Panc1 (cell line): ENCODE measurements at regions not wholly inside any gene's neighbourhood (a gene's known extent, or its start where the extent isn't known, plus 50 kb on each side); places are given as distances from the start of the nearest gene placed in this dataset.

Experiments
- ATAC-seq: fragments of 200-7000 bp; cut with Tn5 transposase; 2 replicates; pipeline ENCODE4 v1.9.1; 2020; ENCODE audit warnings: mild to moderate bottlenecking, moderate library complexity
- BruUV-seq: library from RNA; stranded (reverse); fragments of 400-500 nt; replicated peaks from 2 replicates; lab custom pipeline; 2021; lab: Mats Ljungman, UMichigan
- CTCF ChIA-PET: fragments of 300-600 bp; sonication (Branson Sonifier 250); formaldehyde crosslinking; loops from one replicate; lab custom pipeline; 2022; ENCODE audit warnings: antibody characterized with exemption; lab: Charles Lee
- POLR2A ChIA-PET: fragments of 300-600 bp; sonication (Branson Sonifier 250); formaldehyde crosslinking; loops from one replicate; lab custom pipeline; 2022; ENCODE audit warnings: antibody characterized with exemption; lab: Charles Lee
- DNase-seq: peaks from one replicate; pipeline ENCODE4 v3.0.0-alpha.2; 2010; ENCODE audit warnings: low read depth, low spot score
- H3K27ac ChIP-seq: 2 replicates; pipeline ENCODE4 v1.5.1; 2011; ENCODE audit warnings: mild to moderate bottlenecking, low read length, inconsistent platforms
- H3K27me3 ChIP-seq: fragments of 200-500 bp; sonication (Bioruptor generic); 2 replicates; pipeline ENCODE4 v1.6.0; 2014; ENCODE audit warnings: low read length, inconsistent platforms; ENCODE audit not compliant: control insufficient read depth, insufficient read depth
- H3K36me3 ChIP-seq: fragments of 200-500 bp; sonication (Bioruptor generic); 2 replicates; pipeline ENCODE4 v1.5.1; 2014; ENCODE audit warnings: inconsistent platforms, mild to moderate bottlenecking, low read length, moderate library complexity; ENCODE audit not compliant: control insufficient read depth, insufficient read depth
- H3K4me1 ChIP-seq: 2 replicates; pipeline ENCODE4 v1.5.1; 2011; ENCODE audit warnings: inconsistent platforms, mild to moderate bottlenecking, low read length, moderate library complexity; ENCODE audit not compliant: control insufficient read depth, insufficient read depth
- H3K4me3 ChIP-seq, 2 experiments: 2 replicates each; pipeline ENCODE4 v1.5.1; 2011 to 2012; ENCODE audit warnings: low read depth in 2 of 2, low read length in 2 of 2, mild to moderate bottlenecking in 2 of 2, inconsistent platforms in 1 of 2, moderate library complexity in 1 of 2
- H3K9me3 ChIP-seq: fragments of 200-500 bp; sonication (Bioruptor generic); 2 replicates; pipeline ENCODE4 v1.5.1; 2014; ENCODE audit warnings: low read depth, mild to moderate bottlenecking, inconsistent platforms, low read length, moderate library complexity; ENCODE audit not compliant: control insufficient read depth, insufficient read depth
- POLR2AphosphoS5 ChIP-seq: IDR thresholded peaks from 2 replicates; pipeline ENCODE4 v1.6.1; 2012; ENCODE audit warnings: mild to moderate bottlenecking, low read depth, low read length, moderate library complexity
- SIN3A ChIP-seq: IDR thresholded peaks from 2 replicates; pipeline ENCODE4 v1.6.1; 2012; ENCODE audit warnings: low read depth, mild to moderate bottlenecking, low read length, moderate library complexity, borderline replicate concordance; ENCODE audit not compliant: insufficient read depth
- TCF7L2 ChIP-seq: IDR thresholded peaks from 2 replicates; pipeline ENCODE4 v1.6.1; 2011; ENCODE audit warnings: mild to moderate bottlenecking, low read depth, low read length, inconsistent platforms
- in situ Hi-C: cut with HindIII; loops from 2 replicates; pipeline ENCODE4 v1.10.0; 2016; ENCODE audit warnings: low sequenced_read_pairs, low pct_unique_long_range_greater_than_20kb
- intact Hi-C: fragments of 100-400 bp; cut with micrococcal nuclease; formaldehyde crosslinking; loops from one replicate; pipeline ENCODE4 v1.10.0; 2022; ENCODE audit not compliant: unreplicated experiment
- TF ChIP-seq, protein P1 (sequence below): fragments of 450-650 bp; IDR thresholded peaks from 2 replicates; pipeline ENCODE4 v1.5.1; 2017; ENCODE audit warnings: mild to moderate bottlenecking
- TF ChIP-seq, protein P2 (sequence below), 2 experiments: IDR thresholded peaks; 2 replicates each; pipeline ENCODE4 v1.6.1; 2011 to 2012; ENCODE audit warnings: low read depth in 2 of 2, control low read depth in 1 of 2, low read length in 1 of 2, mild to moderate bottlenecking in 1 of 2, moderate library complexity in 1 of 2; ENCODE audit not compliant: insufficient read depth in 1 of 2

DNA sequence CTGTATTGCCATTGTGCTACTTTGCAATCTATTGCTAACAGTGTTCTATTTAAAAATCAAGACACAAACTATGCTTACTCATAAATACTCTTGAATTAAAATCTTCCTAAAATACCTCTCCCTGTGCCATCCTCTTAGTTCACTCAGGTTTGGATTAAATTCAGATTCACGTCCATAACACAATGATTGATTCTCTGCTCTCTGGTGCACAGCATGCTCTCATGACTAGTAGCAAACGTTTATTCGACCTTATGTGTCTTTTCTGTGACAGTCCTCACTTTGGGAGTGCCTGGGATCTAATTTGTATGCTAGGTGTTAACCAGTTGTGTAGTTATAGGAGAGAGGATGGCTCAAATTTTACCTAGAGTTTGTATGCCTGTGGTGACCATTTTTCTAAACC, 270.4 kb upstream of the FKBP1C start:
- H3K4me1 ChIP-seq: no peaks in the 10 kb centered on the region
- BruUV-seq: no TSS peak
- H3K4me3 ChIP-seq: no peak overlapping the region
- DNase-seq (no peak), ATAC-seq (no peak)
- H3K27ac ChIP-seq: no peak overlapping the region
- POLR2A ChIA-PET: no interaction called here
- no peaks in the 10 kb centered on the region for H3K27me3 ChIP-seq
- TF ChIP-seq POLR2AphosphoS5 (no peak), TCF7L2 (no peak), SIN3A (no peak)
- TF ChIP-seq, protein P1, sequence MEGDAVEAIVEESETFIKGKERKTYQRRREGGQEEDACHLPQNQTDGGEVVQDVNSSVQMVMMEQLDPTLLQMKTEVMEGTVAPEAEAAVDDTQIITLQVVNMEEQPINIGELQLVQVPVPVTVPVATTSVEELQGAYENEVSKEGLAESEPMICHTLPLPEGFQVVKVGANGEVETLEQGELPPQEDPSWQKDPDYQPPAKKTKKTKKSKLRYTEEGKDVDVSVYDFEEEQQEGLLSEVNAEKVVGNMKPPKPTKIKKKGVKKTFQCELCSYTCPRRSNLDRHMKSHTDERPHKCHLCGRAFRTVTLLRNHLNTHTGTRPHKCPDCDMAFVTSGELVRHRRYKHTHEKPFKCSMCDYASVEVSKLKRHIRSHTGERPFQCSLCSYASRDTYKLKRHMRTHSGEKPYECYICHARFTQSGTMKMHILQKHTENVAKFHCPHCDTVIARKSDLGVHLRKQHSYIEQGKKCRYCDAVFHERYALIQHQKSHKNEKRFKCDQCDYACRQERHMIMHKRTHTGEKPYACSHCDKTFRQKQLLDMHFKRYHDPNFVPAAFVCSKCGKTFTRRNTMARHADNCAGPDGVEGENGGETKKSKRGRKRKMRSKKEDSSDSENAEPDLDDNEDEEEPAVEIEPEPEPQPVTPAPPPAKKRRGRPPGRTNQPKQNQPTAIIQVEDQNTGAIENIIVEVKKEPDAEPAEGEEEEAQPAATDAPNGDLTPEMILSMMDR: no peak
- TF ChIP-seq, protein P2, sequence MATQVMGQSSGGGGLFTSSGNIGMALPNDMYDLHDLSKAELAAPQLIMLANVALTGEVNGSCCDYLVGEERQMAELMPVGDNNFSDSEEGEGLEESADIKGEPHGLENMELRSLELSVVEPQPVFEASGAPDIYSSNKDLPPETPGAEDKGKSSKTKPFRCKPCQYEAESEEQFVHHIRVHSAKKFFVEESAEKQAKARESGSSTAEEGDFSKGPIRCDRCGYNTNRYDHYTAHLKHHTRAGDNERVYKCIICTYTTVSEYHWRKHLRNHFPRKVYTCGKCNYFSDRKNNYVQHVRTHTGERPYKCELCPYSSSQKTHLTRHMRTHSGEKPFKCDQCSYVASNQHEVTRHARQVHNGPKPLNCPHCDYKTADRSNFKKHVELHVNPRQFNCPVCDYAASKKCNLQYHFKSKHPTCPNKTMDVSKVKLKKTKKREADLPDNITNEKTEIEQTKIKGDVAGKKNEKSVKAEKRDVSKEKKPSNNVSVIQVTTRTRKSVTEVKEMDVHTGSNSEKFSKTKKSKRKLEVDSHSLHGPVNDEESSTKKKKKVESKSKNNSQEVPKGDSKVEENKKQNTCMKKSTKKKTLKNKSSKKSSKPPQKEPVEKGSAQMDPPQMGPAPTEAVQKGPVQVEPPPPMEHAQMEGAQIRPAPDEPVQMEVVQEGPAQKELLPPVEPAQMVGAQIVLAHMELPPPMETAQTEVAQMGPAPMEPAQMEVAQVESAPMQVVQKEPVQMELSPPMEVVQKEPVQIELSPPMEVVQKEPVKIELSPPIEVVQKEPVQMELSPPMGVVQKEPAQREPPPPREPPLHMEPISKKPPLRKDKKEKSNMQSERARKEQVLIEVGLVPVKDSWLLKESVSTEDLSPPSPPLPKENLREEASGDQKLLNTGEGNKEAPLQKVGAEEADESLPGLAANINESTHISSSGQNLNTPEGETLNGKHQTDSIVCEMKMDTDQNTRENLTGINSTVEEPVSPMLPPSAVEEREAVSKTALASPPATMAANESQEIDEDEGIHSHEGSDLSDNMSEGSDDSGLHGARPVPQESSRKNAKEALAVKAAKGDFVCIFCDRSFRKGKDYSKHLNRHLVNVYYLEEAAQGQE (IDR thresholded peaks at IDR 0.05; ENCODE audit: insufficient read depth in 1 of 2, low read depth in 2 of 2, low read length in 1 of 2): no peak
- in situ Hi-C loops (no loop called here), intact Hi-C loops (no loop called here)
- no peaks in the 10 kb centered on the region for H3K36me3 ChIP-seq
- 0 out of 2 replicates have a peak, but pooled peaks cover 5% of the 10 kb centered on the region for H3K9me3 ChIP-seq
- CTCF ChIA-PET: no interaction called here

DNA sequence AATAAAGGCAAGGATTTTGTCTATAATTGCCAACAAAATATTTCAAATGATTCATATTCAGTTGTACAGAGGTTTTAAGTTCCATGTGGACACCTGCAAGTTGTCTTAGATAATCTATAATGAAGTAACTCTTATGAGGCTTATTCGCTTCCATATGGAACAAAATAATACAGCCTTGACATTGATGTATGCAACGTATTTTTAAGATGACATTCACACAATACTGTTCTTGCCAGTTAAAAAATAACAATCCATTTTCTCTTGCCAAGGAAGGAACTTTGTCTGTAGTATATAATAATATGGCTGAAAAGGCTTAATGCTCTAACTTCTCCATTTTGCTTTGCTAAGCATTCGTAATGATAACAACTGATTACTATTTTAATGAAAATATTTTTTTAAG, 269.3 kb upstream of the FKBP1C start:
- intact Hi-C loops (no loop called here), in situ Hi-C loops (no loop called here)
- Histone ChIP-seq H3K4me1 (no peaks in the 10 kb centered on the region), H3K4me3 (no peak overlapping the region), H3K27ac (no peak overlapping the region), H3K27me3 (no peaks in the 10 kb centered on the region), H3K36me3 (no peaks in the 10 kb centered on the region), H3K9me3 (0 out of 2 replicates have a peak, but pooled peaks cover 5% of the 10 kb centered on the region)
- ChIA-PET CTCF (no interaction called here), POLR2A (no interaction called here)
- DNase-seq: no peak
- TF ChIP-seq TCF7L2: no peak
- TF ChIP-seq, protein P2 (IDR thresholded peaks at IDR 0.05; ENCODE audit: insufficient read depth in 1 of 2, low read depth in 2 of 2, low read length in 1 of 2): no peak
- no peak for TF ChIP-seq POLR2AphosphoS5
- TF ChIP-seq, protein P1: no peak
- no peak for TF ChIP-seq SIN3A
- ATAC-seq: no peak
- BruUV-seq: no TSS peak
